Amniotic epithelial cell (primary cell): ENCODE measurements at regions not wholly inside any gene's neighbourhood (a gene's known extent, or its start where the extent isn't known, plus 50 kb on each side); places are given as distances from the start of the nearest gene placed in this dataset.

Experiments
- DNase-seq: peaks from one replicate; pipeline ENCODE4 v3.0.0-alpha.2; 2010; ENCODE audit warnings: low read depth

- no peak for DNase-seq
Measured at GRCh38 chr6:21816231-21816630, 222.7 kb downstream of the SOX4 start.

DNA sequence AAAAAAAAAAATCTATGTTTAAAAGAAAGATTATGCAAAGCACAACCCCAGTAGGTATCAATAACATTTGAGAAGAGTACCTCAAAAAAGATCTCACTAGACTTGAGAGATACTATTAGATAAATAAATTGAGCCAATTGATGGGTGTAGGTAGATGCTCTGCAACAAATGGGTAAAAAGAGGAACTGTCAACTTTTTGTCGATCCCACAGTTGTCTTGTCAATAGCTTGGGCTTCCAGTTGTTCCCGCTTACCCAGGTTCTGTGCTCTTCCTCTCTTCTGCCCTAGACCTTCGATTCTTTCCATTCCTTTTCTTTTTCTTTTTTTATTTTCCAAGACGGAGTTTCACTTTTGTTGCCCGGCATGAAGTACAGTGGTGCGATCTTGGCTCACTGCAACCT, 226.9 kb downstream of the SOX4 start:
- no peak for DNase-seq

- DNase-seq: no peak
Measured at GRCh38 chr6:21823371-21823770, 229.8 kb downstream of the SOX4 start.

- DNase-seq: no peak
Measured at GRCh38 chr6:21824431-21825177, 231.1 kb downstream of the SOX4 start.

DNA sequence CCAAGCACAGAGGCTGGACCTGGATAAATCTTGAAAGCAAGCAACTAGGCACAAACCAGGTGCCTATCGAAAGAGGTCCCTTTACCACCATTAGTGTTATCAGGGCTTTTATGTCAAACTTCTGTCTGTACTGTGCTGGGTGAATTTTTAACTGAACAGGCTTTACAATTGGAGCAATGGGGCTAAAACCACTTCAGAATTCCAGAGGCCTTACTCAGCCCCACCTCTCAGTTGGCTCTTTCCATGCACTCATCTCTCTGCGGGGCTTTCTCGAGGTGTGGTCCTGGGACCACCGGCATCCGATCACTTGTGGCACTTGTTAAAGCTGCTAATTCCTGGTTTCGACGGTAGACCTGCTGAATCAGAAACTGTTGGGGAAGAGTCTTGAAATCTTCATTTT, 232.5 kb downstream of the SOX4 start:
- no peak for DNase-seq

GRCh38 chr6:21826904-21827303, 233.4 kb downstream of the SOX4 start:
- DNase-seq: no peak

DNA sequence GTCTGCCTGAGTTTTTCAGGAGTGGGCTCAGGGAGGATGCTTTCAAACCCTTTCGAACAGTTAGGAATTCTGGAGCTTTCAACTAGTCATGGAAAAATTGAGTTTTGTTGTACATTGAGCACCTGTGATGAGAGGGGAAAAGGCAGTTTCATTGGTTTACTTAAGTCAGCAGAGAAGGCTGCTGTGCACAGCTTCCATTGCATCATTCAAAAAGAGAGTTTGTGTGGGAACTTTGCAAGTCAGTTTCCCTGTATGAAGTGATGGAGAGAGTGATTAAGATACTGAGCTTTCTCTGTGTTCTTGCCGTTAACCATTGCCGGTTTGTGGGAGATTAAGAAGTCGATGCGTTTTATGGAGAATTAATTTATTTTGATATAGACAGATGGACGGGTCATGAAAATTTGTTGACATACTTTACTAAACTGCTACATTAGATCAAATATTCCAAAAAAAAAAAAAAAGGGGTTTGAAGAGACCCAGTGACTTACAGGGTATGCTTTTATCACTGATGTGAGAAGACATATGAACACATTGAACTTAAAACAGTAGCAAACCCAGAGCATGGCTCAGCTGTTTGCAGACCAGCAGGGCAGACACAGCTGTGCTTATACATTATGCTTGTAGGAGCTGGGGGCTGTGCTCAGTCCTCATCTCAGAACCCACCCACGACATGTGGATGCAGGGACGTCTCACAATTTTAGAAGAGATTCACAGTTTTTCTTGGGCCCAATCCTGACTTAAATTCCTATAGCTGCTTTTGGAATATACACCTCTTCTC, 234.1 kb downstream of the SOX4 start:
- no peak for DNase-seq

GRCh38 chr6:21828704-21829103, 235.2 kb downstream of the SOX4 start:
- no peak for DNase-seq

DNA sequence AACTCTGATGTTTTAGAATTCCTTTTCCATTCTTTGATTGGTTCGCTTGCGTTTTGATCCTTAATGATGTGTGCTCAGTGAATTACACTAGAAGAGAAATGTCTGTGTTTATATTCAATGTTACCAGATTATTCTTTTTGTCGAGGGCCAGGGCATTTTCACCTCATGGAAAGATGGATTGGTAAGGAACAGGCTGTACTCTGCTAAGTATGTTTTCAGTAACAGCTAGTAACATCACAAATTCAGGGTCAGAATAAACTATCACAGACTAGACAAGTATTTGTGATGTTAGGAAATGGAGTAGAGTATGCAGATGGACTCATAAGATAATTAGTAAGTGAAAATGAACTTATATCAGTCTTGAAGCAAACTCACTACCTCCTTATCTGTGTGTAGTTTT, 235.6 kb downstream of the SOX4 start:
- DNase-seq: no peak

GRCh38 chr6:21831521-21832291, 238.2 kb downstream of the SOX4 start:
- no peak for DNase-seq

DNA sequence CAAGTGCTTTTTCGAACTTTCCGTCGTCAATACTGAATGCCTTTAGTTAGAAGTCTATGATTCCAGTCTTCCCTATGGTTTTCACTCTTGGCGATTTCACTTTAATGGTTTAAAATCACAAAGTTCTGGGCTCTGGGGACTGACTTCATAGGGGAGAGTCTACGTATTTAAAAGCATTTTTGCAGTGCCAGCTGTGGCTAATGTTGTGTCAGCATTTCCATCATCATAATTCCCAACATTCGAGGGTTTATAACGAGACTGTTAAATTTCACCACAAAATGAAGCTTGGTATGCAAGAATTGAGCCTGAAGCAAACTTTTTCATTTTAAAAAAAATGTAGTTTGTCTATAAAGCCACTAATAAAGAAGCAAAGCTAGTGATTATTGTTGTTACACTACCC, 242.7 kb downstream of the SOX4 start:
- DNase-seq: no peak

GRCh38 chr6:21836772-21837425, 243.3 kb downstream of the SOX4 start:
- DNase-seq: peak; percentile 42

- DNase-seq: no peak
Measured at GRCh38 chr6:21840428-21840827, 246.9 kb downstream of the SOX4 start.

DNA sequence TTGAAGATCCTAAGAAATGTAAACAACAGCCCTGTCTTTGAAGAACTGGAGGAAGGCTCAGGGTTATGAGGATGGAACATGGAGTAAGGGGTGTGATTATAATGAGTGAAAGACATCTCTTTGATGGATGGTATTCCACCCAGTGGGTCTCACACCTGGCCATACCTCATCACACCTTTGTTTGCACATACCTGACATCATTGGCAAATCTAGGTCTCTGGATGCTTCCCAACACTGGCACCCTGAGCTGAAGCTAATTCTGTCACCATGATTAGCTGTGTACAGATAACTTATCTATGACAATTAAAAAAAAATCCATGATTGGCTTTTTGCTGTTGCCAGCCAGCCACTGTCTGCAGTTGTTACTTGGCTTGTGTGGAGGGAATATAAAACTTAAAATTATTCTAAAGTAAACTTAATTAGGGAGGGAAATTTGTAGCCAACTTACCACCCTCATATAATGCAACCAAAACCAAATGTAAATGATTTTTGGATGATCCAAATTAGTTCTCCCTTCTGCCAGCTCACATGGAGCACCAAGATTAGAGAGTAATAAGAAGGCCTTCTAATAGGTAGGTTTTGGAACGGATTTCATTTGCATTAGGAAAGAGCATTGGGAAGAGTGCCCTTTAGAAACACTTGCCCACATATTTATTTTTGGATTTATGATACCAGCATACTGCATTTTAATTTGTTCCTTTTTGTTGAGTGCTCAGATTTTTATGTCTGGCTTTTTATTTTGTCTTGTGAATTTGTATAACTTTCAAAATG, 249.5 kb downstream of the SOX4 start:
- no peak for DNase-seq

- DNase-seq: no peak
Measured at GRCh38 chr6:21844120-21844917, 250.8 kb downstream of the SOX4 start.

DNA sequence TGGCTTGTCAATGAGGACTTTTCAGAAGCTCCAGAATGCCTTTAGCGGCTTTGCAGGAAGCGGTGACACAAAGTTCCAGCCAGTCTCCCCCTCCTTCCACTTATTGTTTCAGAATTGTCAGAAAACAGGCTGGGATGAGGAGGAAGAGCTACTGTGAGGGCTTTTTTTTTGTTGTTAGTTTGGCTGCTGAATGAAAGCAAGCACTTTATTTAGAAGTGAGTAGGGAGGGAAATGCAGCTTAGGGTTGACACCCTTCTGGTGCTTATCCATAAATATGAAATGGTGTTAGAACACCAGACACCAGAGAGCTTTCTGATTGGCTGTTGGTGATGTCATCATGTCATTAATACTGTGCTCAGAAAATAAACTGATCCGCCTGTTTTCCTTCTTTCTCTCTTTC, 251.5 kb downstream of the SOX4 start:
- DNase-seq: no peak

- DNase-seq: no peak
Measured at GRCh38 chr6:21845439-21846140, 252.0 kb downstream of the SOX4 start.

DNA sequence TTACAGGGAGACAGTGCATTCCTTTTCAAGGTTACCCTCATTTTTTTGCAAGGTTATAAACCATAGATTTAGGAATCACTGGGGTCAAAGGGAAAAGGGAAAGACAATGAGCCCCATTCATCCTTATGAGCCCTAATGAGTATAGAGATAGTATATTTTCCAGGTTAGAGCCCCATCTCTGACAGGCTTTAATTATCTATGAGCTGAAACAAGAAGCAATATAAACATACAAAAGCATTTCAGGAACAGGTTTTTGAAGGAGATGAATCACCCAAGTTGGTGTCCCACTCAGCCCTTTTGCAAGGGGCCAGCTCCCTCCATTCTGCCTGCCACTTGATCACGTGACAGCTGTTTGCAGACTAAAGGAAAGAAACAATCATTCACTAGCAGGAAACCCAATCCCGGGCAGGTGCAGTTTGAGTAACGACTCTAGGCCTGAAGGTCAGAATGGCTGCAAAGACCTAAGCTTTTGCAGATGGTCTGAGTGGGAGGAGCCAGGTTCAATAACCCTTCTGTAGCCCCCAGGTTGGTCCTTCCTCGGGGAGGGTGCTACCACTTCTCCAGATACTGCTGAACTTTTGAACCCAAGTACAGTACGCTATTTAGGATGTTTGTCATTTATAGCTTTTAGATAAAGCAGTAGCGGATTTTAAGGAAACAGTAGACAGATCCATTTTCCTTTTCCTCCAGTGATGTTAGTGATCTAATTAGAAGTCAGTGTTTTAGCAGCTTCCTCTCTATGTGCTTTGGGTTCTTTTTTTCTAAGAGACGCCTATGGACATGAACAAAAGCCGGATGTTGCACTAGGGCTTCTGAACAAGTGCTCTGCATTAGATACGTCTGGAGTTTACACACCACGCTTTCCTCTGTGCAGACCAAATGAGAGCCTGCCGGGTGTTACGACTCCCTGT, 253.2 kb downstream of the SOX4 start:
- no peak for DNase-seq
